NCI-H1092 treated with DMSO at 0.1 percent for 48 hours (cell line): ENCODE measurements at regions not wholly inside any gene's neighbourhood (a gene's known extent, or its start where the extent isn't known, plus 50 kb on each side); places are given as distances from the start of the nearest gene placed in this dataset.

Source experiments
- DNase-seq: peaks from one replicate; lab custom pipeline; 2025; lab: John Stamatoyannopoulos, UW

- no peak for DNase-seq
Measured at GRCh38 chr4:177108708-177109107, 201.0 kb upstream of the NEIL3 start.

- no peak for DNase-seq
Measured at GRCh38 chr4:177109769-177110168, 199.9 kb upstream of the NEIL3 start.

GRCh38 chr4:177116161-177116560 lies 193.5 kb upstream of the NEIL3 start:
- no peak for DNase-seq

GRCh38 chr4:177117256-177117655 lies 192.4 kb upstream of the NEIL3 start:
- no peak for DNase-seq

GRCh38 chr4:177118596-177118995 lies 191.1 kb upstream of the NEIL3 start:
- no peak for DNase-seq

- no peak for DNase-seq
Measured at GRCh38 chr4:177119021-177119471, 190.6 kb upstream of the NEIL3 start.

- no peak for DNase-seq
Measured at GRCh38 chr4:177119691-177120090, 190.0 kb upstream of the NEIL3 start.

GRCh38 chr4:177123811-177124210 lies 185.9 kb upstream of the NEIL3 start:
- DNase-seq: no peak

- DNase-seq: no peak
Measured at GRCh38 chr4:177124349-177125064, 185.2 kb upstream of the NEIL3 start.

- no peak for DNase-seq
Measured at GRCh38 chr4:177125656-177126055, 184.0 kb upstream of the NEIL3 start.

GRCh38 chr4:177127658-177128057 lies 182.0 kb upstream of the NEIL3 start:
- DNase-seq: no peak

GRCh38 chr4:177128306-177128705 lies 181.4 kb upstream of the NEIL3 start:
- no peak for DNase-seq

GRCh38 chr4:177131736-177132135 lies 177.9 kb upstream of the NEIL3 start:
- no peak for DNase-seq

GRCh38 chr4:177147668-177148067 lies 162.0 kb upstream of the NEIL3 start:
- no peak for DNase-seq

GRCh38 chr4:177155454-177155853 lies 154.2 kb upstream of the NEIL3 start:
- no peak for DNase-seq

- DNase-seq: no peak
Measured at GRCh38 chr4:177159600-177159999, 150.1 kb upstream of the NEIL3 start.

- no peak for DNase-seq
Measured at GRCh38 chr4:177161781-177162180, 147.9 kb upstream of the NEIL3 start.

GRCh38 chr4:177163532-177163931 lies 146.1 kb upstream of the NEIL3 start:
- no peak for DNase-seq

- DNase-seq: no peak
Measured at GRCh38 chr4:177171588-177171987, 138.1 kb upstream of the NEIL3 start.

GRCh38 chr4:177175473-177175872 lies 134.2 kb upstream of the NEIL3 start:
- no peak for DNase-seq

- no peak for DNase-seq
Measured at GRCh38 chr4:177177541-177178081, 132.1 kb upstream of the NEIL3 start.

- DNase-seq: no peak
Measured at GRCh38 chr4:177178246-177178645, 131.4 kb upstream of the NEIL3 start.

GRCh38 chr4:177182166-177182565 lies 127.5 kb upstream of the NEIL3 start:
- no peak for DNase-seq

GRCh38 chr4:177182728-177183127 lies 126.9 kb upstream of the NEIL3 start:
- no peak for DNase-seq
